ENCODE measurements at regions not wholly inside any gene's neighbourhood (a gene's known extent, or its start where the extent isn't known, plus 50 kb on each side); places are given as distances from the start of the nearest gene placed in this dataset.

- TF ChIP-seq CTCF (optimal IDR thresholded peaks at IDR 0.05 in 1 of 3, IDR thresholded peaks at IDR 0.05 in 1 of 3, conservative IDR thresholded peaks at IDR 0.05 in 1 of 3; ENCODE audit: extremely low read depth in 1 of 3, insufficient read depth in 2 of 3, low read length in 3 of 3) (no peak), EZH2 (IDR thresholded peaks at IDR 0.05; ENCODE audit: low read length) (no peak)
Observed at GRCh38 chr1:95582746-95583145, 348.7 kb downstream of the RWDD3 start.

Measured in keratinocyte (primary cell).